GM19328 (cell line): ENCODE measurements at regions not wholly inside any gene's neighbourhood (a gene's known extent, or its start where the extent isn't known, plus 50 kb on each side); places are given as distances from the start of the nearest gene placed in this dataset.

Experiments
- ATAC-seq: cut with Tn5 transposase; IDR thresholded peaks from one replicate; pipeline ENCODE4 v1.9.1; 2021; ENCODE audit warnings: mild to moderate bottlenecking, moderate library complexity; ENCODE audit not compliant: unreplicated experiment

DNA sequence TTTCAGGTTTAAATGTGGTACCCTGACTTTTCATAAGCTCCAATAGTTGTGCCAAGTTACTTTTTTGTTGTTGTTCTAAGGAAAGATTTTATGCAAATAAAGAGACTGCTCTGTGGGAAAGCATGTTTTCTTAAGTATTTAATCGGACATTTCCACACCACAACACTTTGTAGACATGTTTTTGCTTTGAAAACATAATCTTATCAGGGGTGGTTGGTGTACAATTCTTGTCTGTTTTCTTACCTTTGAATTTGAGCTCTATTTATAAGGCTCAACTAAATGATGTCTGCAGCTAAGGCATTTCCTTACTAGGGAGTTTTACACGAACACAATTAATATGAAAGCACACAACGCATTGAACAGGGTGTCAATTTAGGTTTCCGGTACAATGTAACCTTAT lies 81.5 kb upstream of the CDIN1 start:
- no peak for ATAC-seq

DNA sequence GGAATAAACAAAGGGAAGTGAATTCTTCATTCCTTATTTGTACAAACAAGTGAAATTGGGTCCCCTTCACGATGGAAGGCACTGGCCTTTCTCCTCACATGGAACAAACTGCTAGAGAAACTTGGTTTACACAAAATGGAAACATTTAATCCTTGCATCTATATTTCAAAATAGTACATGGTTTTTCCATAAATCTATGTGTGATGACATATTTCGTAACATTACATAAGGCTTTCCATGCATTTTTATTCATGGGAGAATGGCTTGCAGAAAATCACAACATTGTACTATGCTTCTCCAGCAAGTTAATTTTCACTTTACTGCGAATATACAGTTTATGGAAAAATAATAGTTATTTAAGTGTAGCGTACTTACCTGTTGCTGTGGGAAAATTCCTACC lies 81.0 kb upstream of the CDIN1 start:
- ATAC-seq = no peak

DNA sequence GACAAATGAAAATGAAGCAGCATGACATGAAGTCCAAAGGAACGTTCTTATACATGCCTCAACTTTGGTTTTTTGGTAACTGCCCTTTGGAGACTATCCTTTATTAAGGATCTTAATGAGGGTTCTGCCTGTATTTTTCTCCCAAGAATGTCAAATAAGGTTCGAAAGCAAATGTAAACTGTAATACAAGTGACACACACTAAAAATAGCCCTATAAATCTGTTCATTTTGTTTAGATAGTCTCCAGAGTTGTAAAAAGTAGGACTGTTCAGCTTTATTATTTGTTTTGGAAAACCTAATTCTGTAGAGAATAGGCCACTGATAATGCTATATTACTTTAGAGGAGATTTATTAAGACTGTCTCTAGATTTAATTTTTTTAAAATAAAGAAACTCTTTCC lies 80.5 kb upstream of the CDIN1 start:
- ATAC-seq = no peak

DNA sequence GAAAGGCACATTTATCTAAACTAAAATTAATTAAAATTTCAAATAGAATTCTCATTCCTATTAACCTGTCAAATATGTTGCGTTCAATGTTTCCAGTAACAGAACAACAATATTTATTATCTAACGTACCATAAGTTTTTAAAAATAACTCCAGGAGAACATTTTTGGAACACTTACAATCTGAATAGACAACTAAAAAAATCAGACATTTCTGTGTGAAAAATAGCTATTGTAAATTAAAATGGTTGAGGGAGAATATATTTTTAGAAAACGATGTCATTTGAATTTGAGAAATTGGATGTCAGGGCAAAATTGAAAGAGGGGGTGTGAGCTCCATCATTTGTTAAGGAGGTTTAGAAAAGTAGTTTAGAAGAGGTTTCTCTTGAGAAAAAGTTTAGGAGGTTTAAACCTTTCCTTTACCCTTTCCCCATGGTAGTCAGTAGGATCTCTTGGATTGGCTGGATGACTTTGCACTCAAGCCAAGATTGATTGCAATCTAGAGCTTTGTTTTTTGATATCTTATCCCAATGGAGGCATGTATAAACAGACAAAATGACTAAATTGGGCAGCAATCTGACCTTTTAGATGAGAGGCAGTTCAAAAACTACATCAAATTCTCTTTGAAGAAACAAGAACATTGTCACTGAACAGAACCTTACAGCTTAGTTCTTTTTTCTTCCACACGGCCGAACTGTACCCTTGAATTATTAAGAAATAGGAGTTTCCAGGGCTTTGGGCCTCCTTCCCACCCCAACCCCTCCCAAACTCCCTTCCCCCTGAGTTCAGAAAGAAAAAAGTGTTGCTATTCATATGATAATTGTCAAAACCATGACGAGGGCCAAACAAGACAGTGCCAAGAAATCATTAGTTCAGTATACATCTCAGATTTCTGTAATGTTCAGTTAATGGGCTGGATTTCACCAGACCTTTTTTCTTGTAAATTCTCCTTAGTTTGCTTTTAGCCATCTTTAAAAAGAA lies 79.7 kb upstream of the CDIN1 start:
- no peak for ATAC-seq

DNA sequence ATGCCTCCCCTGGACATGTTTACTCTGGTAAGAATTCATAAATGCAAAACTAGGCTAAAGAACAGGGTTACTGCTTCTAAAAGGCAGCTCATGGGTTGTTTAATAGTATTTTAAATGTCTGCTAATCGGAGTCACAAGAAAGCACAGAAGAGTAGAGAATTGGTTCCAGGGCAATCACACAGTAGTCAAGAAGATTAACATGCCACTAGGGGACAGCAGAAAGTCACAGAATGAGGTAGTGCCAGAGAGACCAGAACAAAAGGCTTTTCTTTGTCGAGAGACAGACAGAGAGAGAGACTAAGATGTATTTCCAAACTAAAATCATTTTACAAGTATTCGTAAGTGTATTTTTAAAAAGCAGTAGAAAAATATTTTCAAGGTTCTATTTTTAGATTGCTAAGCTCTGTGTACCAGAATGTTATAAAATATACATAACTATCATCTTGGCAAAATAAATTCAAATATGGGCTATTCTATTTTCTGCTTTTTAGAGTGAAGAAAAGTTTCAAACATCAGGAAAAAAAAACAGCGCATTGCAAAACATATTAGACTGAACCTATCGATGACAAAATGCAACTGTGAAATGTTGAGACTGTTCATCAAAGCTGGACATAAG lies 78.3 kb upstream of the CDIN1 start:
- peak; percentile 65 for ATAC-seq

DNA sequence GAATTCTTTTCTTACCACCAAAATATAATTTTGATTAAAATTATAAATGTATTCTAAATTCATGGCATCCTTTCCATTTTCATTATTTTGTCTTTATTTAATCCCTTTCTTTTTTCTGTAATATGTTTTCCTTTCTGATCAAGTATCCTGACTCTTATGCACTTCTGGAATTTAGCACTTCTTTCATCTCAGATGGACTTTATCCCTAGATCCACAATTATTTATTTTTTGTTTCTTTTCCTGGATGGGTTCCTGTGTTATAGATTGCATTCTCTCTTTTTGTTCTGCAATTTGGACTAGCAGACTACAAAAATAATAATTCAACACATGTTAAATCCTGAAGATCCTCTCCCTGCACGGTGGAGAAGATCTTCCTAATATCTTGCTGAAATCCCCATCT lies 76.9 kb upstream of the CDIN1 start:
- ATAC-seq = no peak

DNA sequence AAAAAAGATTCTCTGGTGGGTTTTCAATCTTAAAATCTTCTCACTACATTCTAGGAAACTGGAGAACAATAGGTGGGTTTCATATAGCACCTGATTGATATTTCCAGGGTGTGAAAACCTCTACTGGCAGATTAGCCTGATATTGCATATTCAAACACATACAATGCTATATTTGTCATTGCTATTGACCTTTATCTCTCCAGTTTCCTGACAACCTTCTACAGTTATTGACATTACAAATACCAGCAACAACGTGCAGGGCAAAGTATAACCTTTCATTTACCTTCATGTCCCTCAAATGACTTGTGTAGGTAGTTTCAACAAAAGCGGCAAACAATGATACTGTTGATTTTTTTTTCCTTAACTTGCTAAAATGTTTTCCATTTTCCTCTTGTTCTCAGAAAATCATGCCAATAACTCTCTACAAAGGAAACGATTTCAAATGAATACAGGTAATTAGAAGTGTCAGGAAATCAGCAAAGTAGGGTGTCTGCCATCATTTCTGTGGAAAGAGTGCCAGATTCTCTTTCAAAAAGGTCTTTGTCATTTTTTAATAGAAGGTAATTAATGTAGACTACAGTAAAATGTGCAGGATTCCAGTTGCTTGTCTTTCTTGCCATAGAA lies 72.6 kb upstream of the CDIN1 start:
- no peak for ATAC-seq

DNA sequence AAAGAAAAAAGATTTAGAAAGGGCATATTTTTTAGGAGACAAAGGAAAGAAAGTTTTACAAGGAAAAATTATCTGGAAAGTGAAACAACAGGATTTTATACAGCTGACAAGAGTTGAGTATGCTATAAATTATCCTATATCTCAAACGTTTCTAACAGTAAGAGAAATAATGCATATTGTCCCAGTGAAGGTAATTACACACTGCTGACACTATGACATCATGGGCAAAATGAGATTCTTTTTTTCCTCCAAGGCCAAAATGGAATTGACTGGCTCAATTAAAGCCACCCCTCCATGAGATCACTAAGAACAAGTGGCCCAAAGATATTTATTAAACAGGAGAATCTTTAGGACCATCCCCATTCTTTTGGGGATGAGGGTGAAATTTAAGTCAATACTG lies 72.0 kb upstream of the CDIN1 start:
- no peak for ATAC-seq

DNA sequence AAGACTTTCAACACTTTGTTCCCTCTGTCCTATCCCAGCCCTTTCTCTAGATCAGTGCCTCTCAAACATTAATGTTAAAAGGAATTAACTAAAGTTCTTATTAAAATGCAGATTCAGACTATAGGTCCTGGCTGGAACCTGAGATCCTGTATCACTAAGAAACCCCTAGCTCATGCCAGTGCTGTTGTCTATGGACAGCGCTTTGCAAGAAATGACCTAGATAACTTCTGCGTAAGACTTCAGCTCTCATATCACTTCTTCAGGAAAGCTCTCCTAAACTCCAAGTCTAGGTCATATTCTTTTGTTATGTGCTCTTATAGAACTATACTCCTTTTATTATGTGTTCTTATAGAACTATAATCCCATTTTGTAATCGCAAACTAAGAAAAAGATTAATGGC lies 67.8 kb upstream of the CDIN1 start:
- ATAC-seq = no peak

DNA sequence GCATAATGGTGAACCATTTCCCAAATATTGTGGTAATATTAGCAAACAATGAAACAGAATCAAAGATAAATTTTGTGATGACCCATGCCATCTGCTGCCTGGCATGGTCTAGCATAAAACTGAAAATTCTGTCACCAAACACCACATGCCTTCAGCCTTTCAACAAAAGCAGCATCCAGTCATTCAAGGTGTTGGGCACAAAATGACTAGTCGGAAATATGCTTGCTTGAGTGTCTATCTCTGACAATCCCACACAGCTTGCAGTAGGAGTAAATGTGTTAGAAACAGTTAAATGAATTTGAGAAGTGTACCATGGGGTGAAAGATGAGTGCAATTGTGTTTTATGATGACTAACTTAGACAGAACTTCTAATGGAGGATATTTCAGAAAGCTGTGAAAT lies 61.7 kb upstream of the CDIN1 start:
- ATAC-seq = no peak

DNA sequence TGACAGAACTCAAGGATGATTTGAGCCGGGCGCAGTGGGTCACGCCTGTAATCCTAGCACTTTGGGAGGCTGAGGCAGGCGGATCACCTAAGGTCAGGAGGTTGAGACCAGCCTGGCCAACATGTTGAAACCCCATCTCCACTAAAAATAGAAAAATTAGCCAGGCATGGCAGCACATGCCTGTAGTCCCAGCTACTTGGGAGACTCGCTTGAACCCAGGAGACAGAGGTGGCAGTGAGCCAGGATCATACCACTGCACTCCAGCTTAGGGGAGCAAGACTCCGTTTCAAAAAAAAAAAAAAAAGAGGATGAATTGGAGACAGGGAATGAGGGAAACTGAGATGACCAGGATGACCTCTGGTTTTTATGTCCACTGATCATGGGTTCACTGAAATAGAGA lies 60.4 kb upstream of the CDIN1 start:
- no peak for ATAC-seq

DNA sequence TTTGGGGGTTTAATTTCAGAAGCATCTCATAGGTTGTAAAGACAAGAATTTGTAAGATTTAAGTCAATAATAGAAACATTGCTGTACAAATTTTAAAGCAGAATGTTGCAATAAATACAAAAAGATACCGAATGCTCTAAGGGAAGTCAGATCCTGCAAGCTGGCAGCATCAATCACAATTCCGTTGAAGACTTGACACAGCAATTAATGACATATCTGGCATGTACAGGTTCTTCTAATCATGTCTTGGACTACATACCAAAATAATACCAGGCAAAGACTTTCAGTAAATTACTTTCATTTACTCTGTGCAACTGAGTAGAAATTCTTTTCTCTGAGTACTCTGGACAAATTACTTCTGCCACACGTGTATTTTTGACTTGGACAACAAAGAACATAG lies 54.0 kb upstream of the CDIN1 start:
- ATAC-seq = no peak

DNA sequence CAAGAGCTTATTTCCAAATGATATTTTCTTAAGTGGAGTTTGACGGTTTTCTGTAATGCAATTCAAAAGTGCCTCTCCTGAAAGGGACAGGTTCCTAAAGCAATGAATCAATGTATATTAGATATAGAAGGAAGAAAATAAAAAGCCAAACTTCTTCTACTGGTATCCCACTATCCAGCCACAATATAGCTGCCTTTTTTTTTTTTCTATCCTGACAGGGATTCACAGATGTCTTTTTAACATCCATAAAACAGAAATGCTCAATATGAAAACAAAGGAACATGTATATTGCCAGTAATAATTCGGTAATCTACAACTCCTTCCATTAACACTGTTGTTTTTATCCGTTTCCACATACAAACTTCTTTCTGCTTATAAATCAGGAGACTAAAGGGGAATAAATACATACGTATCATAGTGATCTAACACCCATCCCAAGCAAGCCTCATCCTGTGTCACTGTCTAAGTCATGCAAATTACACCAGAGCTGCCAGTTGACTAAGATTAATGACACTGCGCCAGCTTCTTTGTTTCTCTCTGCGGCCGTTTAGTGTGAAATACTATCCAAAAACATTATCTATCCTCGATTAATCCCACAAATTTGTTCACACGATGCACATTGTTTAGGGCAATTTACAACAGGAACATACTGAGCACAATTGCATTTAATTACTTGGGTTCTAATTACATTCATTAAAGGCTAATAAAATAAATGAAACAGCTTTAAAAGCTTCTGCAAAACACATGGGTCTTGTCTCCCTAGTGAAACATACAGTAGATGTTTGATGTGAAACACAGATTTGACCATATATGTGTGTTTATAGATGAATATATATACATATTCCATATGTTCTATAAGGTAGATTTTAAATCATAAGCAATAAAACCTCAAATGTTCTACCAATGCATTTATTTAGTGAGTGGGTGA lies 51.9 kb upstream of the CDIN1 start:
- no peak for ATAC-seq

DNA sequence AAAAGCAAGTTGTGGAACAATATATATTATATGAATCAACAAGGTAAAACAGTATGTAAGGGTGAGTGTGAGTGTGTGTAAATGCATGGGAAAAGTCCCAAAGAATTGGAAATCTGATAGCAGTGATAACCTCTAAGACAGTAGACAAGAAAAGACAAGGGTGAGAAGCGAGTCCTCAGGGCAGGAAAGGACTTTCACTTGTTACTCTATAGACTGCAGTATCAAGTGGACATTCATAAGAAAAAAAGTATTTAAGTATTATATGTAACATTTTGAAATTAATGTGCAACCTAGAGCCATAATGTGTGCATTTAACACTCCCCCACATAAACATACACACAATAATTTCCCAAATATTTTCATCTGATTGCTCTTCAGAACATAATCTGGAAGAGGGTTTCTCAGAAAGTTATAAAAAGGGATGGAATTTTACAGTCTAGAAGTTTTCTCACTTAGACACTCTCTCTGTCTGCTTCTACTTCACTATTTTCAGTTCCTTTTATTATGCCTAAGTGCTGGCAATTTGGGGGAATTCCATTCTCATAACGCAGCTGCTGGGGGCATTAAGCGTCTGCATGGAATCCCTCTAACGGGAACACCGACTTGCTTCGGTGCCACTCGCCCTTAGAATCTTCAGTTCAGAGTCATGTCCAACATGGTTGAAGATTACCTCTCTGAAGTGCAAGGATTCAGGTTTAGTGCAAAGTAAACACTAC lies 50.0 kb upstream of the CDIN1 start:
- ATAC-seq = no peak
